Calu3 (cell line): ENCODE measurements at regions not wholly inside any gene's neighbourhood (a gene's known extent, or its start where the extent isn't known, plus 50 kb on each side); places are given as distances from the start of the nearest gene placed in this dataset.

Source experiments
- BruUV-seq: library from RNA; stranded (reverse); fragments of 400-500 nt; replicated peaks from 2 replicates; lab custom pipeline; 2021; lab: Mats Ljungman, UMichigan
- CTCF ChIA-PET: fragments of 300-600 bp; sonication (Branson Sonifier 250); formaldehyde crosslinking; loops from one replicate; lab custom pipeline; 2022; ENCODE audit warnings: antibody characterized with exemption; lab: Charles Lee
- DNase-seq: peaks from one replicate; pipeline ENCODE4 v3.0.0; 2022
- H3K27ac Mint-ChIP-seq: one replicate; pipeline ENCODE4 v1.8.0; 2022; ENCODE audit warnings: mixed read lengths; ENCODE audit not compliant: unreplicated experiment
- H3K27me3 Mint-ChIP-seq: one replicate; pipeline ENCODE4 v1.8.0; 2022; ENCODE audit warnings: mixed read lengths; ENCODE audit not compliant: unreplicated experiment
- H3K36me3 Mint-ChIP-seq: one replicate; pipeline ENCODE4 v1.8.0; 2022; ENCODE audit warnings: mild to moderate bottlenecking, moderate library complexity, mixed read lengths; ENCODE audit not compliant: insufficient read depth, unreplicated experiment
- H3K4me1 Mint-ChIP-seq: one replicate; pipeline ENCODE4 v1.8.0; 2022; ENCODE audit warnings: mild to moderate bottlenecking, low read depth, mixed read lengths; ENCODE audit not compliant: unreplicated experiment
- H3K4me3 Mint-ChIP-seq: one replicate; pipeline ENCODE4 v1.8.0; 2022; ENCODE audit warnings: mild to moderate bottlenecking, low read depth, moderate library complexity, mixed read lengths; ENCODE audit not compliant: unreplicated experiment
- H3K9me3 Mint-ChIP-seq: one replicate; pipeline ENCODE4 v1.8.0; 2022; ENCODE audit warnings: low read depth, mixed read lengths; ENCODE audit not compliant: unreplicated experiment
- CTCF ChIP-seq: fragments of 200-600 bp; IDR thresholded peaks from one replicate; pipeline ENCODE4 v1.8.0; 2022; ENCODE audit warnings: antibody characterized with exemption; ENCODE audit not compliant: unreplicated experiment
- intact Hi-C: fragments of 100-400 bp; cut with micrococcal nuclease; formaldehyde crosslinking; loops from one replicate; pipeline ENCODE4 v1.10.0; 2022; ENCODE audit not compliant: unreplicated experiment

- no peaks in the 10 kb centered on the region for H3K27me3 Mint-ChIP-seq
- no peaks in the 10 kb centered on the region for H3K9me3 Mint-ChIP-seq
- H3K4me1 Mint-ChIP-seq, result no peaks in the 10 kb centered on the region
- no peak for DNase-seq
- no peak overlapping the region for H3K27ac Mint-ChIP-seq
- CTCF ChIA-PET, result no interaction called here
- no peaks in the 10 kb centered on the region for H3K36me3 Mint-ChIP-seq
- intact Hi-C loops, result no loop called here
- BruUV-seq, result no TSS peak
- no peak for TF ChIP-seq CTCF
- no peak overlapping the region for H3K4me3 Mint-ChIP-seq
Observed at GRCh38 chr5:82517544-82518075, 239.5 kb upstream of the RPS23 start.

GRCh38 chr5:82513738-82514137, 235.6 kb upstream of the RPS23 start:
- no TSS peak for BruUV-seq
- Mint-ChIP-seq H3K36me3 (no peaks in the 10 kb centered on the region), H3K4me3 (no peak overlapping the region), H3K9me3 (no peaks in the 10 kb centered on the region), H3K27me3 (no peaks in the 10 kb centered on the region), H3K27ac (no peak overlapping the region), H3K4me1 (no peaks in the 10 kb centered on the region)
- DNase-seq, result no peak
- intact Hi-C loops, result no loop called here
- CTCF ChIA-PET, result no interaction called here
- no peak for TF ChIP-seq CTCF

GRCh38 chr5:82512025-82512424, 233.9 kb upstream of the RPS23 start:
- TF ChIP-seq CTCF, result no peak

GRCh38 chr5:82511134-82511533, 233.0 kb upstream of the RPS23 start:
- no peak for TF ChIP-seq CTCF
- CTCF ChIA-PET, result no interaction called here
- no peaks in the 10 kb centered on the region for H3K4me1 Mint-ChIP-seq
- no peak for DNase-seq
- no TSS peak for BruUV-seq
- intact Hi-C loops, result no loop called here
- H3K36me3 Mint-ChIP-seq, result no peaks in the 10 kb centered on the region
- H3K27me3 Mint-ChIP-seq, result no peaks in the 10 kb centered on the region
- peaks cover 6% of the 10 kb centered on the region for H3K9me3 Mint-ChIP-seq
- H3K4me3 Mint-ChIP-seq, result no peak overlapping the region
- no peak overlapping the region for H3K27ac Mint-ChIP-seq

More at GRCh38 chr5:82512025-82512424, 233.9 kb upstream of the RPS23 start:
- intact Hi-C loops, result no loop called here
- Mint-ChIP-seq H3K4me3 (no peak overlapping the region), H3K36me3 (no peaks in the 10 kb centered on the region), H3K9me3 (peaks cover 3% of the 10 kb centered on the region), H3K27me3 (no peaks in the 10 kb centered on the region), H3K4me1 (no peaks in the 10 kb centered on the region), H3K27ac (no peak overlapping the region)
- CTCF ChIA-PET, result no interaction called here
- no peak for DNase-seq
- no TSS peak for BruUV-seq
